Stimulated activated CD4-positive, alpha-beta T cell treated with anti-CD3 and anti-CD28 coated beads, Interleukin-1b, Interleukin-23, amount 100 ng/mL, for 48 hours (primary cell): ENCODE measurements at regions not wholly inside any gene's neighbourhood (a gene's known extent, or its start where the extent isn't known, plus 50 kb on each side); places are given as distances from the start of the nearest gene placed in this dataset.

Experiments
- DNase-seq: peaks from one replicate; pipeline ENCODE4 v3.0.0-alpha.2; 2020

DNA sequence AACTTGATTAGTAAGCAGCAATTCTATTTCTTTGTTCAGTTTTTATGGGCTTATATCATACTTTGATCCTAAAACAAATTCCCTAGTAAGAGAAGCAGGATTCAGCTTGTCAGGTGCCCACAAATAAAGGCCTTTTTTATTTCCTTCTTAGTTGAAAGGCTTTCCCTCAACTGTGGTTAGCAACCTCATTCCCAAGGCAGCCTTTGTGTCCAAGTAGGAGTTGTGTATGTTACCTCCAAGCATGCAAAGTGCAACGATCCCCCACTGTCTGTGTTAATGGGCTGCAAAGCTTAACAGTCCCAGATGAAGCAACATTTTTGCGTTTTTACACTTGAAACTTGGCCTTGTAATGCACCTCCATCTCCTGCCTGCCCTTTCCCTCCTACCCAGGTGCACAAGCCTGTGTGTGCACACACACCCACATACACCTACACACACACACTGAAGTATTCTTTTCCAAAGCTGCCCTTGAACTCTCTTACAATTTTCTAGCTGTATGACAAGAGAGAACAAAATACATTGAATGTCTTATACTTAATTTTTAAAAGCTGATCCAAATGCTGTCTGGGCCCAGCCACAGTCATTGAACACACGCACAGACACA, 278.2 kb downstream of the SNX13 start:
- no peak for DNase-seq

- DNase-seq: no peak
These were observed 277.1 kb downstream of the SNX13 start for GRCh38 chr7:17663061-17663675.

GRCh38 chr7:17665029-17665428, 275.3 kb downstream of the SNX13 start:
- no peak for DNase-seq

DNA sequence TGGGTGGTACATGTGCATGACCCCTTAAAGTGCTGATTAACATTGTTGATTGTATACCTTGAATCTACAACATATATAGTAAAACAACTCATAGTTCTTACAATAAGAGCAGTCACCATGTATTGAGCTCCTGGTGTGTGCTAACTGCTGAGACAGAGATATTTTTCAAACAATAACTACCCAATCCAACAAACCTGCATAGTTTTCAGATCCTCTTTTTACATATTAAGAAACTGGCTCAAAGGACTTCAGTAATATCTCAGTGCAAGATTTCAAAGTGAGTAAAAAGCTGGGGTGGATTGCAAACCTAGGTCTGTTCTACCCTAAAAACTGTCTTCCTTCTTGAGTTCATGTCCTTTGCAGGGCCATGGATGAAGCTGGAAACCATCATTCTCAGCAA, 272.2 kb downstream of the SNX13 start:
- no peak for DNase-seq

GRCh38 chr7:17669204-17669603, 271.1 kb downstream of the SNX13 start:
- no peak for DNase-seq

DNA sequence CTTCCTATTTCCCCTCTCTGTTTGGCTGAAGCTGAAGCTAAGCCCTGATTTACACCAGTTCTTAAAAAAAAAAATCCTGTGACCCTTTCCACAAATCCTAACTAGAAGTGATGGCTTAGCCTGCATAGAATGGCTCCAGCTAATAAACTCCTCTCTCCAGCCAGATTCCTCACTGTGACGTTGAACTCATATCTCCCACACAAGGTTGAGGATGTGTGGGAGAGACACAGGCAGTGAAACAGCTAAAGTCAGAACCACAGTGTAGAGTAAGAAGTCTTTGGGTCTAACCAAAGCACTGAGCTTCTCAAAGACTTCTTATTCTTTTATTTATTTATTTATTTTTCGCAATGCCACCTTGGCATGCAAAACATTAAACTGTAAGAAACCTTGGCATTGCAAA, 268.3 kb downstream of the SNX13 start:
- DNase-seq: no peak

GRCh38 chr7:17672783-17673182, 267.5 kb downstream of the SNX13 start:
- no peak for DNase-seq

- no peak for DNase-seq
These were observed 265.9 kb downstream of the SNX13 start for GRCh38 chr7:17674166-17674942.

GRCh38 chr7:17674943-17675608, 265.2 kb downstream of the SNX13 start:
- DNase-seq: no peak

DNA sequence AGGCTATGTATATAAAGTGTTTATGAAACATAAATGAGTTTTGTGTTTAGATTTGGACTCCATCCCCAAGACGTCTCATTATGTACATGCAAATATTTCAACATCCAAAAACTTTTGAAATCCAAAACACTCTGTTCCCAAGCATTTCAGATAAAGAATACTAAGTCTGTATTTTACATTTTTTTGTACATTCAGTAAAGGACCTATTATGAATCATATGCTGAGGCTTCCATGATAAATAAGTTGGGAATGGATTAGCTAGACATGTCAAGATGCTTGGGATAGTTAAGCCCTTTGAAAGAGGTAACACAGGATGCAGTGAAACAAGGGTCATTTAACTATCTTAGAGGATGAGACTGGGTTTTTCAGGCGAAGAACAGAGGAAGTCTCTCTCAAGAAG, 262.9 kb downstream of the SNX13 start:
- DNase-seq: no peak

GRCh38 chr7:17678896-17679295, 261.4 kb downstream of the SNX13 start:
- no peak for DNase-seq

- DNase-seq: no peak
These were observed 260.8 kb downstream of the SNX13 start for GRCh38 chr7:17679458-17679857.

- no peak for DNase-seq
These were observed 260.3 kb downstream of the SNX13 start for GRCh38 chr7:17680026-17680425.

DNA sequence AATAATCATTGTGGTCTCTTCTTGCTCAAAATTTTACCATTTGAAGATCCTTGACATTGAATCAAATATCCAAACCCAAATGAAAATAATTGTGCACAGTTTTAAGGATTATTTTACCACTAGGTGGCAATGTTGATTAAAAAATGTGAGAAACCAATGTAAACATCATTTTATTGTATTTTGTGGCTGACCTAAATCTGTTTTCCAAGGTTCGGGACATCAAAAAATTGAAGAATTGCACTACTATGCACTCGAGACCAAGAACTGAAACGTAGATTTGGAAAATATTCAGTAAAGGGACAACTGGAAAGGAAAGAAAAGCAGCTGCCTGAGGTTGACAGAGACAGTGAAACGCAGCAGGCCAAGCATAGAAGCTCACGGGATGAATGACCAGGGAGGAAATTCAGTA, 259.3 kb downstream of the SNX13 start:
- DNase-seq: no peak

DNA sequence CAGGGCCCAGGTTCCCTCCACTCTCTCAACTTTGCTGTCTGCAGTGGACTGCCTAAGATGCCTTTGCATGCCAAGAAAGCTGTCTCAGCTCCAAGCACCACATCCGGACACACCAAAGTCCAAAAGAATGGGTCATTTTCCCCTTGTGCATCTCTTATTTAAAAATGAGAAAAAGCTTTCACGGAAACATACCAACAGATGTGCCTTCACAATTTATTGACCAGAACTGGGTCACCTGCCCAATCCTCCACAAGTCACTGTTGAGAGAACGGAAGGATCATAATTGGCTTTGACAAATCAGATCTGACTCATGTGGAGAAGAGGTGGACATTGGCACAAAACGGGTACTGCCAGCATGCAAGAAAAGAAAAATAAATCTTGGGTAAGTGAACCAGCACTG, 258.3 kb downstream of the SNX13 start:
- DNase-seq: no peak

GRCh38 chr7:17682586-17682985, 257.7 kb downstream of the SNX13 start:
- DNase-seq: no peak

DNA sequence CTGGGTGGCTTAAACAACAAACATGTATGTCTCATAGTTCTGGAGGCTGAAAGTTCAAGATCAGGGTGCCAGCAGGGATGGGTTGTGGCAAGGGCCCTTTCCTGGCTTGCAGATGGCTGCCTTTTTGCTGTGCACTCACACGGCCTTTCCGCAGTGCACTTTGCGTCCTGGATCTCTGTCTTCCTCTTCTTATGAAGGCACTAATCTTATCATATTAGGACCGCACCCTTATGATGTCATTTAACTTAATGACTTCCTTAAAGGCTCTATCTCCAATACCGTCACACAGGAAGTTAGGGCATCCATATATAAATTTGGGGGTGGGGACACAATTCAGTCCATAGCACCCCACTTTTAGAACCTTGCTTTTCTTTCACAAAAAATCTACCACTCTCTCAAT, 255.2 kb downstream of the SNX13 start:
- DNase-seq: no peak

GRCh38 chr7:17687361-17687760, 252.9 kb downstream of the SNX13 start:
- no peak for DNase-seq

DNA sequence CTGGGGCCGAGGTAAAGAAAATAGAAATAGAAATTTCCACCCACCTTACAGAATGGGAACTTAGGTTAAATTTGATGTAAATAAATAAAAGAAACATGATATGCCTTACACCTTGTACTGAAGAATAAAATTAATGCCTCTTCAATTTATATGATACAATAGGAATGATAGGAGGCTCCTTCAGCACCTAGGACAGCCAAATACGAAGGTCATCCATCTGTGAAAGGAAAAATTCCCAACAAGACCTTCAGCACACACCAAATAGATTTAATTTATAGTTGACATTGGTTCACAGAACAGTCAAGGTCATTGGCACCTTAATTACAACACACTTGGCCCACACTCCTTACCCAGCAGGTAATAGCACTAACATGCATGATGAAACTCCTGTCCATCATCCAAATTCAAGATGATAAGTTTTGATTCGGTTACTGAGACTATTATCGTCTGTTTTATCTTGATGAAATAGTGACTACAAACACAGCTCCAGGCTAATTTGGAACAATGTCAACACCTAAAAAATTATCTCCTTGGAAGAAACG, 250.9 kb downstream of the SNX13 start:
- DNase-seq: no peak

DNA sequence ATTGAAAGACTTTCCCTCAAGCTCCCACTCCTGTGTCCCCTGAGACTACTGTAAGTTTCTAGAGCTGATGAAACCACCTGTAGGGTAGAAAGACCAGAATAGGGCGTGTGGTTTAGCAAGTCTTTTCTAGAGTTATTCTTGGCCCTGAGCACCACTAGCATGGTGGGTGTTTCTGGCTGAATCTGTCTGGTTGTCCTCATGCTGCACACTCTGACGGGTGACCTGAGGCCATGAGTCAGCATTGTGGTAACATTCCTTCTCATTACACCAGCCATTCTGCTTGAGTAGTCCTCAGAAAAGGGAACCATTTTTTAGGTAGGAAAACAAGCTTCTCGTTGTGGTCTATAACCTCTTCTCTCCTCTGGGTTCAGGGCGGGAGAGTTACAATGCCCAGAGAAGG, 250.3 kb downstream of the SNX13 start:
- no peak for DNase-seq

DNA sequence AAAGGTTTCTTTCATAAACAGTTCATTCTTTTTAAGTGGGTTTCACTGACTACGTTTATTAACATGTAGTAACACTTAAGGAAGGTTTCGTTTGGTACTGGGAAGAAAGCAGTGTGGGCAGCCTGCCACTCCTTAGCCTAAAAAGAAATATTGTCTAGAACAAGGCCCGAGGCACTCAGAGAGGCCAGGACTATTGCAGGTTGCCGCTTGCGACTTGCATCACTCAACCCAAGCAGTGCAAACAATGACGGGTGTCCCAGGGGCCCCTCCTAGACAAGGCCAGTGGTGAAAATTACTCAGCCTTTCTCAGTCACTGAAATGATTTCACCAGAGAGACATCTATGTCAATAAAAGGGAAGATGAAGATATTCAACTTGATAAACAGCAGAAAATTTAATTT, 243.9 kb downstream of the SNX13 start:
- DNase-seq: no peak

DNA sequence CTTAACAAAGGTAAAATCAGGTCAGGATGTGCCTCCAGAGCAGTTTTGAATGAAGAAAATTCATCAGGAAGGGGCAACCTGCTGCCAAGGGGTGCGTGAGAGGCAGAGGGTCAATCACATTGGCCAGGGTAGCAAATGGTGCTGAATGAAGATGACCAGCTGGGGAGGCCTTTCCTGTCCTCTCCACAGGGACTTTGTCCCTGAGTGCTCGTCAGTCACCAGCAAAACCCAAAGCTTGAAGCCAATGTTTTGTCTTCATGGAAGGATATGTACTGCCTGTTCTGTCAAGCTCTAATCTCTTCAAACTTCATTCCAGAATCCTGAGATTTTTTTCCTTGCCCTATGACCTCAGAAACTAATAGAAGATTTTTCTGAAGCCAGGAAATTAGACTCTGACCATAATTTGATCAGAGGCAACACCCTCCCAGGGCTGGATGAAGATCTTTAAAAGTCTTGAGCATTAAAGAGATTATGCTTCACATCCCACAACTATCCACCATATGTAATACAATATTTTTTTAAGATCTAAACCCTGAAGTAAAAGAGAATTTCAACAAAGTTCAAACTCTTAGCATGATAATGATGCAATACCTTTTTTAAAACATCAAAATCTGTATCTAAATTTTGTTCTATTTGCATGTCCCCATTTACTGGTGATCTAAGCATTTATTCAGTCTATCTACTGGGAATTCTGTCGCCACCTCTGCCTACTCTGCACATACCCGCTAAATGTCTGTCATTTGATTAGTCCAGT, 243.0 kb downstream of the SNX13 start:
- no peak for DNase-seq

DNA sequence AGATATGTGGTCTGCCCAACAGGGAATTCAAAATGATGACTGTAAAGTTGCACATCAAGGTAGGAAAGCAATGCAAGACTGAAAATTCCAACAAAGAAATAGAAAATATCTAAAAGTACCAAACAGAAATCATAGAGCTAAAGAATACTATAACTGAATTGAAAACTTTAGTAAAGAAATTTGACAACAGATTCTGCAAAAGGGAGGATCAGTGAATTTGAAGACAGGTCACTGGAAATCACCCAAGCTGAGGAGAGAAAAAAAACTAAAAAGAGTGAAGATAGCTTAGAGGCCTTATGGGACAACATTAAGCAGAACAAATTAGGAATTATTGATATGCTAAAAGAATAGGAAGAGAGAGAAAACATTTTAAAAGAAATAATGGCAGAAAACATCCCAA, 240.6 kb downstream of the SNX13 start:
- no peak for DNase-seq
